Activated CD4-positive, alpha-beta T cell treated with anti-CD3 and anti-CD28 coated beads for 48 hours (primary cell): ENCODE measurements at regions not wholly inside any gene's neighbourhood (a gene's known extent, or its start where the extent isn't known, plus 50 kb on each side); places are given as distances from the start of the nearest gene placed in this dataset.
"Not testable (repeated sequence)": the region's sequence is repeated elsewhere in the genome, so short reads cannot be mapped to it uniquely, and the experiment has no call there.

ENCODE experiments used
- DNase-seq: peaks from one replicate; pipeline ENCODE4 v3.0.0-alpha.2; 2020

GRCh38 chr13:33340631-33341030 lies 55.1 kb upstream of the STARD13 start:
- DNase-seq: no peak

- no peak for DNase-seq
Observed at GRCh38 chr13:33341861-33342452, 56.4 kb upstream of the STARD13 start.

- no peak for DNase-seq
Observed at GRCh38 chr13:33345842-33346241, 60.3 kb upstream of the STARD13 start.

GRCh38 chr13:33347861-33348260 lies 62.3 kb upstream of the STARD13 start:
- DNase-seq: no peak

- DNase-seq: no peak
Observed at GRCh38 chr13:33348366-33348765, 62.8 kb upstream of the STARD13 start.

- DNase-seq: no peak
Observed at GRCh38 chr13:33349288-33349985, 63.9 kb upstream of the STARD13 start.

GRCh38 chr13:33349986-33350826 lies 64.7 kb upstream of the STARD13 start:
- no peak for DNase-seq

- no peak for DNase-seq
Observed at GRCh38 chr13:33351319-33351718, 65.8 kb upstream of the STARD13 start.

GRCh38 chr13:33352041-33352440 lies 66.5 kb upstream of the STARD13 start:
- no peak for DNase-seq

- no peak for DNase-seq
Observed at GRCh38 chr13:33352526-33352925, 67.0 kb upstream of the STARD13 start.

- DNase-seq: no peak
Observed at GRCh38 chr13:33353210-33353609, 67.7 kb upstream of the STARD13 start.

GRCh38 chr13:33353646-33354045 lies 68.1 kb upstream of the STARD13 start:
- no peak for DNase-seq

- no peak for DNase-seq
Observed at GRCh38 chr13:33355201-33355895, 69.8 kb upstream of the STARD13 start.

GRCh38 chr13:33358076-33358475 lies 72.5 kb upstream of the STARD13 start:
- DNase-seq: not testable (repeated sequence)

GRCh38 chr13:33362986-33363727 lies 77.6 kb upstream of the STARD13 start:
- DNase-seq: no peak

- no peak for DNase-seq
Observed at GRCh38 chr13:33364192-33364591, 78.6 kb upstream of the STARD13 start.

GRCh38 chr13:33366469-33367062 lies 81.0 kb upstream of the STARD13 start:
- no peak for DNase-seq

- DNase-seq: no peak
Observed at GRCh38 chr13:33367171-33367895, 81.8 kb upstream of the STARD13 start.

GRCh38 chr13:33367926-33368325 lies 82.4 kb upstream of the STARD13 start:
- DNase-seq: no peak

- no peak for DNase-seq
Observed at GRCh38 chr13:33369073-33369472, 83.5 kb upstream of the STARD13 start.

- DNase-seq: no peak
Observed at GRCh38 chr13:33372251-33372919, 86.8 kb upstream of the STARD13 start.
